Vagina (tissue), 2 donors: ENCODE measurements at regions not wholly inside any gene's neighbourhood (a gene's known extent, or its start where the extent isn't known, plus 50 kb on each side); places are given as distances from the start of the nearest gene placed in this dataset. TPM values are rescaled to one million over a fixed set of nuclear protein-coding genes. Genes with fewer than 3 reads are reported as not detected.

Source experiments
- DNase-seq, 2 donors: peaks; one replicate each; pipeline ENCODE4 v3.0.0-alpha.2; 2017; ENCODE audit errors: extremely low spot score in 2 of 2
- H3K27ac ChIP-seq: fragments of 200-600 bp; sonication (generic); one replicate; pipeline ENCODE4 v1.5.1; 2019
- H3K27me3 ChIP-seq: fragments of 200-600 bp; sonication (generic); one replicate; pipeline ENCODE4 v1.5.1; 2019
- H3K36me3 ChIP-seq, 2 donors: fragments of 200-600 bp; sonication (generic); one replicate each; pipeline ENCODE4 v1.5.1; 2017 to 2019
- H3K4me1 ChIP-seq: fragments of 200-600 bp; sonication (generic); one replicate; pipeline ENCODE4 v1.5.1; 2019
- H3K4me3 ChIP-seq, 2 donors: fragments of 200-600 bp; sonication (generic); 1 replicate in 1 of 2; 2 replicates in 1 of 2; pipeline ENCODE4 v1.5.1; 2016 to 2019
- H3K9me3 ChIP-seq: fragments of 200-600 bp; sonication (generic); one replicate; pipeline ENCODE4 v1.5.1; 2019
- POLR2A ChIP-seq, 2 donors: fragments of 450-650 bp; IDR thresholded peaks; one replicate each; pipeline ENCODE4 v1.6.1; 2017; ENCODE audit warnings: antibody characterized with exemption in 2 of 2, mild to moderate bottlenecking in 2 of 2, moderate library complexity in 2 of 2
- POLR2AphosphoS5 ChIP-seq, 2 donors: sonication (generic); formaldehyde crosslinking; IDR thresholded peaks; one replicate each; pipeline ENCODE4 v1.9.0; 2017; ENCODE audit warnings: antibody characterized with exemption in 2 of 2, mild to moderate bottlenecking in 2 of 2, low read depth in 1 of 2; ENCODE audit not compliant: insufficient read depth in 1 of 2
- intact Hi-C: fragments of 100-400 bp; cut with DNase I; formaldehyde crosslinking; loops from one replicate; pipeline ENCODE4 v1.15.1; 2023
- microRNA counts, 2 donors: library from miRNA; unstranded; fragments of <30 nt; microRNA quantifications; one replicate each; lab custom pipeline; 2016 to 2017
- microRNA-seq: library from miRNA; unstranded; fragments of <30 nt; microRNA quantifications from one replicate; pipeline ENCODE4, GENCODE V29; 2017; ENCODE audit warnings: borderline number of aligned reads, borderline replicate concordance
- small RNA-seq: library from RNA; depleted of rRNA; stranded (forward); fragments of <200 nt; gene quantifications from one replicate; pipeline ENCODE3, GENCODE V24; 2016
- TF ChIP-seq, protein P1 (sequence below), 3 experiments: fragments of 450-650 bp in 2 of 3; fragments of 200-600 bp in 1 of 3; sonication (generic) in 1 of 3; IDR thresholded peaks; one replicate each; pipeline ENCODE4 v1.5.1; 2017 to 2019; ENCODE audit warnings: antibody characterized with exemption in 3 of 3, mild to moderate bottlenecking in 2 of 3, moderate library complexity in 2 of 3

DNA sequence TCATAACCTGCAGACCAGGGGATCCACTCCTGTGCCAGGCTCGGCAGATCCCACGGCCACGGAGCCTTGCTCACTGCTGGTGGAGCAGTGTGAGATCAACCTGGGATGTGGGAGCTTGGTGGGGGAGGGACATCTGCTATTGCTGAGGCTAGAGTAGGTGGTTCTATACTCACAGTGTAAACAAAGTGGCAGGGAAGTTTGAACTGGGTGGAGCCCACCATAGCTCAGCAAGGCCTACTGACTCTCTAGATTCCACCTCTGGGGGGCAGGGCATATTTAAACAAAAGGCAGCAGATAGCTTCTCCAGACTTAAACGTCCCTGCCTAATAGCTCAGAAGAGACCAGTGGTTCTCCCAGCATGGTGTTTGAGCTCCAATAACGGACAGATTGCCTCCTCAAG is 54.7 kb upstream of the EPHA5 start:
- Histone ChIP-seq H3K9me3 (no peaks in the 10 kb centered on the region), H3K27ac (no peak overlapping the region), H3K27me3 (no peaks in the 10 kb centered on the region), H3K4me3 (no peak overlapping the region), H3K4me1 (no peaks in the 10 kb centered on the region), H3K36me3 (no peaks in the 10 kb centered on the region)
- TF ChIP-seq POLR2A (IDR thresholded peaks at IDR 0.05) (no peak), POLR2AphosphoS5 (IDR thresholded peaks at IDR 0.05; ENCODE audit: insufficient read depth in 1 of 2, low read depth in 1 of 2) (no peak)
- TF ChIP-seq, protein P1, sequence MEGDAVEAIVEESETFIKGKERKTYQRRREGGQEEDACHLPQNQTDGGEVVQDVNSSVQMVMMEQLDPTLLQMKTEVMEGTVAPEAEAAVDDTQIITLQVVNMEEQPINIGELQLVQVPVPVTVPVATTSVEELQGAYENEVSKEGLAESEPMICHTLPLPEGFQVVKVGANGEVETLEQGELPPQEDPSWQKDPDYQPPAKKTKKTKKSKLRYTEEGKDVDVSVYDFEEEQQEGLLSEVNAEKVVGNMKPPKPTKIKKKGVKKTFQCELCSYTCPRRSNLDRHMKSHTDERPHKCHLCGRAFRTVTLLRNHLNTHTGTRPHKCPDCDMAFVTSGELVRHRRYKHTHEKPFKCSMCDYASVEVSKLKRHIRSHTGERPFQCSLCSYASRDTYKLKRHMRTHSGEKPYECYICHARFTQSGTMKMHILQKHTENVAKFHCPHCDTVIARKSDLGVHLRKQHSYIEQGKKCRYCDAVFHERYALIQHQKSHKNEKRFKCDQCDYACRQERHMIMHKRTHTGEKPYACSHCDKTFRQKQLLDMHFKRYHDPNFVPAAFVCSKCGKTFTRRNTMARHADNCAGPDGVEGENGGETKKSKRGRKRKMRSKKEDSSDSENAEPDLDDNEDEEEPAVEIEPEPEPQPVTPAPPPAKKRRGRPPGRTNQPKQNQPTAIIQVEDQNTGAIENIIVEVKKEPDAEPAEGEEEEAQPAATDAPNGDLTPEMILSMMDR (IDR thresholded peaks at IDR 0.05): no peak
- intact Hi-C loops: no loop called here
- no peak for DNase-seq

MicroRNA genes in the stretch of these regions (microRNA counts, 767-probe panel; counts per million panel counts)
- microRNA hsa-miR-1269a (lab: Ali Mortazavi, UCI): 238 to 261 counts per million in 2 donors

Small RNA genes in the stretch of these regions (microRNA-seq; reads per million reads assigned to microRNA genes)
- gene MIR1269A: 15.3 reads per million, percentile 26 among the genes with 10 or more reads in this experiment

Small RNA genes in the stretch of these regions (small RNA-seq; reads per million reads assigned to genes)
- gene MIR1269A (not detected), gene RNU2-40P (not detected), gene RNU6-699P (not detected)
